Activated T-cell treated with anti-CD3 and anti-CD28 coated beads for 24 hours (primary cell): ENCODE measurements at regions not wholly inside any gene's neighbourhood (a gene's known extent, or its start where the extent isn't known, plus 50 kb on each side); places are given as distances from the start of the nearest gene placed in this dataset.
"Not testable (repeated sequence)": the region's sequence is repeated elsewhere in the genome, so short reads cannot be mapped to it uniquely, and the experiment has no call there.

Experiments used
- DNase-seq: peaks from one replicate; pipeline ENCODE4 v3.0.0-alpha.2; 2020; ENCODE audit warnings: low read depth

- no peak for DNase-seq
These were observed 273.0 kb upstream of the NFIA start for GRCh38 chr1:60809204-60809980.

- no peak for DNase-seq
These were observed 273.7 kb upstream of the NFIA start for GRCh38 chr1:60808676-60809075.

DNA sequence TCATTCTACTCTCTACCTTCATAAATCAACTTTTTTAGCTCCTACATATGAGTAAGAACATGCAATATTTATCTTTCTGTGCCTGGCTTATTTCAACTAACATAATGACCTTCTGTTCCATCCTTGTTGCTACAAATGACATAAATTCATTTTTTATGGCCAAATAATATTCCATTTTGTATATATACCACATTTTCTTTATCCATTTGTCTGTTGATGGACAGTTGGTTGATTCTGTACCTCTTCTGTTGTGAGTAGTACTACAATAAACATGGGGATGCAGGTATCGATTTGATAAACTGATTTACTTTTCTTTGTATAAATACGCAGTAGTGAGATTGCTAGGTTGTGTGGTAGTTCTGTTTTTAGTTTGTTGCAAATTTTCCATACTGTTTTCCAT is 279.5 kb upstream of the NFIA start:
- no peak for DNase-seq

DNA sequence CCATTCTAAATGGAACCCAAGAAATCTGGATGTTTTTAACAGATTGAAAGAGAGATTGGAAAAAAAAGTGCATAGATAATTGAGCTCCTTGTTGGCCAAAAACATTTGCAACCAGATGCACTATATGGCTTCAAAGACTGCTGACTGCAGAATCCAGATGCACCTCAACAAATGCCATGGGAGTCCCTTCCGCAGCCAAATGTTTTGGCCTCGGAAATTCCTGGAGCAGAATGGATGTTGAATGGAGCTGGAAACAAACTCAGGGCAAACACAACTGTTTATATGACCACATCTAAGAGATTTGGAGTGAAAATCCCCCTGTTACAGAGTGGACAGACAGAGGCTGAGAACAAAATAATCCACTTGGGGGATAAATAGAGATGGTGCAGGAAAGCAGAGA is 285.0 kb upstream of the NFIA start:
- no peak for DNase-seq

DNA sequence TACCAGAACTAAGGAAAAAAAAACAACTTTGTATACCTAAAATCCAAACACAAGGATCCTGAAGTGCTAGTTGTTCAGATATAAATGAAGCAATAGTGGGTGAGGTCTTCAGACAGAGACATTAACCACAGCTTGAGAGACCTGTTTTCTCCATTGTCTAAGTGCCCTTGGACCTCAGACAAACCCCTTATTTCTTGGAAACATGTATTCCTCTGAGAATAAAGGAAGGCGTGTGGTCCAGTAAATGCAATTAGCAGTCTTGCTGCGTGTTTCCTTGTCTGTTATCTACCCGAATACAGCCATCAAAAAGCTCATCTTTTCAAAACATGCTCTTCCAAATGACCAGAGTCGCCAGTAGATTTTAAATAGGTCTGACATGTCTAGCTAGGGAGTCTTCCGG is 291.1 kb upstream of the NFIA start:
- no peak for DNase-seq

GRCh38 chr1:60773099-60773498 is 309.3 kb upstream of the NFIA start:
- DNase-seq: not testable (repeated sequence)

DNA sequence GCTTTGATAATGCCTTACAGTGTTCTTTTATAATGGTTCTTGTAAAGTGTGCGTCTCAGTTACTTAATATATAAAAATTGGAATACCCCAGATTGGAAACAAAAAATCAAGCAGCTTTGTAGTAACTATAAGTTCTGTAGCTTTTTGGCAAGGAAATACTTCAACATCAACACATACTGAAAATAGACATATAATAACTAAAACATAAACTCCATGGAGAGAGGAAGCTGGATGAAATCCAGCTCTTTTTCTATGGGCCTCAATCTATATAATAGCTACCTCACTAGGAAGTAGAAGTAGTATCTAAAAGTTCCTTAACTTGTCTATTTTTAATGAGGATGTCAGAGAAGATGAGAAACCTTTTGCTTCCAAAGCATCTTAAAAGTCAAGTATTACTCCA is 313.3 kb upstream of the NFIA start:
- DNase-seq: no peak

- DNase-seq: no peak
These were observed 317.2 kb upstream of the NFIA start for GRCh38 chr1:60765204-60765603.

DNA sequence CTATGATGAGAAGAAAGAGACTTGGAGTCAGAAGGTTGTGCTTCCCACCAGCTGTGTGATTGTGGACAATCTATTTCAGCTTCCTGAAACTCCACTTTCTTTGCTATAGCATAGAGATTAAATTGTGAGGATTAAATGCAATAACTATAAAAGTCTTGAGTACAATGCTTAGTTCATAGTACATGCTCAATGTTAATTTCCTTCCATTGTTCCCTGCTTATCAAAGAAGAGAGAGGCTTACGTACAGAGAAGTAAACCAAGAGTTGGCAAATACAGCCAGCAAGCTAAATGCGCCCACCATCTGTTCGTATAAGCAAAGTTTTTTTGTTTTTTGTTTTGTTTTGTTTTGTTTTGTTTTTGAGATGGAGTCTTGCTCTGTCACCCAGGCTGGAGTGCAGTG is 317.9 kb upstream of the NFIA start:
- DNase-seq: no peak

DNA sequence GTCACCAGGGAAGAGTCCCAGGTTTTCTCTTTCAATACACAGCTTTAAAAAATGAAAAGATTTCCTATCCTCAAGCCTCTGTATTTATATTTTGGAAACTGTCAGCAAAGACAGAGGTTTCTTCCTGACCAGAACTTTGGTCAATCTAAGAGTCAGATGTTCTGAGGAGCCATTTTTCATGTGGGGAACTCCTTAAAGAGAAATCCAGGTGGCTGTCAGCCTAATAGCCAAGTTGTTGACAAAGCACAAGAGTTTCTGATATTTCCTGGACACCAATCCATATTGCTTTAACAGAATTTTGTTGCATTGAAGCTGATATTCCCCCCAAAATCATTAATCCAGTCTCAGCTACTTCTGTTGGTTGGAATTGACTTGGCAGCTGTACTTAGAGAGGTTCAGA is 318.6 kb upstream of the NFIA start:
- DNase-seq: no peak

DNA sequence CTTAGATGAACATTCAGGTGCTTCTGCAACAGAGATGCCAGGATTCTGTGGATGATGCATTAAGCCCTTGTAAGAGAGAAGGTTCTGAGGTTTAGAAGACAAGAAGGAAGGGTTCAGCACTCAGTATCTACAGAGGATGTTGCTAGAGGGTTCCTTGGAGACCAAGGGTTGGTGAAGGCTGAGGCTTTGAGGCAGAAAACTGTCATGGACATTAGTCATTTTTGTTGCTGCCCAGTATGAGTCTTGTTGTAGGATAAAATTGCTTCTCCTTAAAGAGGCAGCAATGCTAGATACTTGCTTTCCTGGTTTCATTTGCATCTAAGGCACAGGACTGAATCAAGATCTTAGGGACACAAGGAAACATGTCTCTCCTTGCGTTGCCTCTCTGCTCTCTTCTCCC is 319.4 kb upstream of the NFIA start:
- DNase-seq: no peak

- DNase-seq: no peak
These were observed 320.2 kb upstream of the NFIA start for GRCh38 chr1:60762176-60762575.

GRCh38 chr1:60759291-60759690 is 323.1 kb upstream of the NFIA start:
- no peak for DNase-seq

- DNase-seq: no peak
These were observed 324.9 kb upstream of the NFIA start for GRCh38 chr1:60757485-60757884.

DNA sequence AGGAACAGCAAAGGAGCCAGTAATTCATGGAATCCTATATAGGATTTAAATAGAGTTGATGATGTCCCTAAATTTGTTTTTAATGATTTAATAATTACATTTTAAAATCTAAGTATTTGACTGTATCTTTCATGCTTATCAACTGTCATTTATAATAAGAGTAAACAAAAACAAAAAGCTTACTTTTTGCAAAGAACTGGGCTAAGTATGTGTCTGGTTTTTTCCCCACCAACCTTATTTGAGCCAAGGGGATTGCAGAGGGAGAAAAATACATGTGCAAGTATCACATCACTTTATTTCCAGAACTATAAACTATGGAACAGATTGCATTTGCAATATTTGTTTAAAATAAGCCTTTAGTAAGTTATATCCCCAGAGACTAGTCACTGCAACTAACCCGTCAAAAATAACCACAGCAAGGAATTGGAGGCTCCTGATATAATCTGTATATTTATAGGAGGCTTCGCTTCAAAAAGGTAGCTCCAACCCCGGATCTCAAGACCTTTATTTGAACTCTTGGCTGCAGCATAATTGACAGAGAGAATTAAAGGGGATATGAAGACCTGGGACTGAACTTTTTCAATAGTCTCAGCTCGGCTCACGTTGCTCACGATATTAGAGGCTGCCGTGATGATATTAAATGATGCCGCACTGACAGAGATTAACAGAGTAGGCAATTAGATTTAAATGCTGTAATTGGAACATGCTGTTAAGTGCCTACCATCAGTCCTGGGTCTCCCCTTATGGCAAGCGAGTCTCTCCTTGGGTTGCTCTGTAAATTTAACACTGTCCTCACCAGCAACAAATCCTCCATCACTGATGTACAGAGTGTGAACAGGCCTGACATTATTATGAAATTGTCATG is 329.1 kb upstream of the NFIA start:
- no peak for DNase-seq

GRCh38 chr1:60751306-60751705 is 331.1 kb upstream of the NFIA start:
- no peak for DNase-seq

GRCh38 chr1:60747353-60747752 is 335.0 kb upstream of the NFIA start:
- no peak for DNase-seq

DNA sequence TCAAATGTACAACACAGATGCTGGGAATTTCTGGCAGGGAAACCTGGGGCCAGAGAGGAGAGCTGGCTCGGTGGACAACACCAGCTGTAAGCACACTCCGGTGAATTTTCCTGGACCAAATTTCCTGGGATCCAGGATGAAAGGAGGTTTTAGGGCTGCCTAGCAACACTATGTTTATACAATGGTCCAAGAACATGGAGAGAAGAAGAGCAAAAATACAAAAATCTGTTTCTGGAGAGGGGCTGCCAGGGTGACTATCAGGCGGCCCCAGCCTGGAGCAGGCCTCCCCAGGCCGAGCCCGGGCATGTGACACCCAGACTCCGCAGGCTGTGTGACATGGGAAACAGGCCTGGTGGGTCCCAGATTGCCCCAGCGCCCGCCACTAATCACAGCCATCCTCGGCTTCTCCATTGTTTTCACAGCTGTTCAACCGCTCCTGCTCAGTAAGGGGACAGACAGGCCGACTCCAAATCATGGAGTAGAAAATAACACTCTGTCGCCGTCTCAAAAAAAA is 336.0 kb upstream of the NFIA start:
- no peak for DNase-seq

DNA sequence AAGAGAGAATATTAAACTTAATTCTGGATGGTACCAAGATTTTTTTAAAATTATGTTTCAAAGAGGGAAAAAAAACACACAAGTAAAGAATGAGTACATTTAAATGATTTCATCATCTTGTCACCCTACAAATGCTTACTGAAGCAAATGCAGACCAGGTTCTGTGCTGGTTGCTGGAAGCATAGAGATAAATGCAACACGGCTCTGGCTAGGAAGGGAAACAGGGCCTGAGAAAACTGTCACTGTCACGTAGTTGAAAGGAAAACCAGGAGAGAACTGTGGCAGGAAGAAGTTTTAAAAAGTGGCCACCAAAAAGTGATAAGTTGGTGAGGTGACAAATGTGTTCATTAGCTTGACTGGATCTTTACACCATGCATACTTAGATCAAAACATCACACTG is 336.9 kb upstream of the NFIA start:
- no peak for DNase-seq

DNA sequence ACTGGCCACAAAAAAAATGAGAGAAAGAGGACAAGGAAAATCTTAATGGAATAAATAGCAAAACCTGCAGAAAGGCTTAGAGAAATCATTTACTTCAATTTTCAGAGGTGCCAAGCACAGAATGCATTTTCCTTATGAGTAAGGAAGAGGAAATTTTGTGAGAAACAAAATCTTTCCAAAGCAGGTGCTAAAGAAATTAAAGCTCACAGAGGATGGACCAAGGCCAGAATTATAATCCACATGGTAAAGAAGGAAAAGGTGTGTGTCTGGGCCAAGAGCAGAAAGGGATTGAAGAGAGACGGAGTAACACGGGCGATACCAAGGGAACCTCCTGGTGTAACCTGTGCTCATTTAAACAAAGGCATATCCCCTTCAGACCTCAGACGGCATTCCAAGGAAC is 340.0 kb upstream of the NFIA start:
- no peak for DNase-seq

DNA sequence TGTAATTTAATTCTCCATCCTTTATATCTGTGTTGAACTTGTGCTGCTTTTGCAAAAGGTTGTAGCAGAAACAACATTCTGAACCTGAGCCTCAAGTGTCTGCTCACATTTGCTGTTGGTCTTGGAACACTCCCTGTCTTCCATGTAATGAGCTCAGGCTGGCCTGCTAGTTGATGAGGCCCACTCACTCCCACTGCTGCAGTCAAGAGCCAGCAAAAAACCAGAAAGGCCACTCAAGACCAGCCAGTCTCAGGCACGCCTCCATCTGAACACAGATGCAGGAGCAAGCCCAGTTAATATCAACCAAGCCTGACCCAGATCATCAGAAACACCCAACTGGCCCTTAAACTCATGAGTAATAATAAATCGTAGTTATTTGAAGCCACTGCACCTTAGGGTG is 342.2 kb upstream of the NFIA start:
- DNase-seq: no peak

GRCh38 chr1:60739729-60740128 is 342.6 kb upstream of the NFIA start:
- no peak for DNase-seq

- DNase-seq: no peak
These were observed 349.4 kb upstream of the NFIA start for GRCh38 chr1:60732977-60733401.
